Stomach (tissue), 4 donors: ENCODE measurements at regions not wholly inside any gene's neighbourhood (a gene's known extent, or its start where the extent isn't known, plus 50 kb on each side); places are given as distances from the start of the nearest gene placed in this dataset.

Experiments
- POLR2AphosphoS5 ChIP-seq, 3 donors: sonication (generic); formaldehyde crosslinking; IDR thresholded peaks; one replicate each; pipeline ENCODE4 v1.6.1; 2016; ENCODE audit warnings: antibody characterized with exemption in 3 of 3
- TF ChIP-seq, protein P1 (sequence below), 7 experiments: fragments of 450-650 bp in 4 of 7; fragments of 200-600 bp in 3 of 7; sonication (generic) in 3 of 7; IDR thresholded peaks; one replicate each; pipeline ENCODE4 v1.5.1; 2016 to 2019; ENCODE audit warnings: antibody characterized with exemption in 7 of 7, control low read depth in 2 of 7, mild to moderate bottlenecking in 1 of 7

DNA sequence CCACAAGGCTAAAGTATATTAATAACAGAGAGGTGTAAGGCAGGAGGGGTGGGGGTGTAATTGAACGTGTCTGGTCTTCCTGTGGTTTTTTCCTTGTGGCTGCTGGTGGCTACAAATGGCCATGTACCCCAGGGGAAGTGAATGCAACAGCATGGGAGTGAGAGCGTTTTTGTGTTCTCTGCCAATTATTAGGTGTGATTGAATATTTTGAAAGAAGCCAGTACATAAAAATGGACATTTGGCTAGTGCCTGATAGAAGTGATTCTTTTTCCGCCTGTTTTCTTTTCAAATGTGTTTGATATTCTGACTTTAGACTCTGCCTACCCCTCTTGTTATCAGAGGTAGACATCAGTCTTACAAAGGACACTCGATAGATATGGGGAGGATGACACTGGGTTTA lies 141.3 kb downstream of the PRL start:
- TF ChIP-seq, protein P1, sequence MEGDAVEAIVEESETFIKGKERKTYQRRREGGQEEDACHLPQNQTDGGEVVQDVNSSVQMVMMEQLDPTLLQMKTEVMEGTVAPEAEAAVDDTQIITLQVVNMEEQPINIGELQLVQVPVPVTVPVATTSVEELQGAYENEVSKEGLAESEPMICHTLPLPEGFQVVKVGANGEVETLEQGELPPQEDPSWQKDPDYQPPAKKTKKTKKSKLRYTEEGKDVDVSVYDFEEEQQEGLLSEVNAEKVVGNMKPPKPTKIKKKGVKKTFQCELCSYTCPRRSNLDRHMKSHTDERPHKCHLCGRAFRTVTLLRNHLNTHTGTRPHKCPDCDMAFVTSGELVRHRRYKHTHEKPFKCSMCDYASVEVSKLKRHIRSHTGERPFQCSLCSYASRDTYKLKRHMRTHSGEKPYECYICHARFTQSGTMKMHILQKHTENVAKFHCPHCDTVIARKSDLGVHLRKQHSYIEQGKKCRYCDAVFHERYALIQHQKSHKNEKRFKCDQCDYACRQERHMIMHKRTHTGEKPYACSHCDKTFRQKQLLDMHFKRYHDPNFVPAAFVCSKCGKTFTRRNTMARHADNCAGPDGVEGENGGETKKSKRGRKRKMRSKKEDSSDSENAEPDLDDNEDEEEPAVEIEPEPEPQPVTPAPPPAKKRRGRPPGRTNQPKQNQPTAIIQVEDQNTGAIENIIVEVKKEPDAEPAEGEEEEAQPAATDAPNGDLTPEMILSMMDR (IDR thresholded peaks at IDR 0.05): no peak
- no peak for TF ChIP-seq POLR2AphosphoS5 (IDR thresholded peaks at IDR 0.05)
